Calu3 (cell line): ENCODE measurements at regions not wholly inside any gene's neighbourhood (a gene's known extent, or its start where the extent isn't known, plus 50 kb on each side); places are given as distances from the start of the nearest gene placed in this dataset.

Experiments
- BruUV-seq: library from RNA; stranded (reverse); fragments of 400-500 nt; replicated peaks from 2 replicates; lab custom pipeline; 2021; lab: Mats Ljungman, UMichigan
- CTCF ChIA-PET: fragments of 300-600 bp; sonication (Branson Sonifier 250); formaldehyde crosslinking; loops from one replicate; lab custom pipeline; 2022; ENCODE audit warnings: antibody characterized with exemption; lab: Charles Lee
- DNase-seq: peaks from one replicate; pipeline ENCODE4 v3.0.0; 2022
- H3K27ac Mint-ChIP-seq: one replicate; pipeline ENCODE4 v1.8.0; 2022; ENCODE audit warnings: mixed read lengths; ENCODE audit not compliant: unreplicated experiment
- H3K27me3 Mint-ChIP-seq: one replicate; pipeline ENCODE4 v1.8.0; 2022; ENCODE audit warnings: mixed read lengths; ENCODE audit not compliant: unreplicated experiment
- H3K36me3 Mint-ChIP-seq: one replicate; pipeline ENCODE4 v1.8.0; 2022; ENCODE audit warnings: mild to moderate bottlenecking, moderate library complexity, mixed read lengths; ENCODE audit not compliant: insufficient read depth, unreplicated experiment
- H3K4me1 Mint-ChIP-seq: one replicate; pipeline ENCODE4 v1.8.0; 2022; ENCODE audit warnings: mild to moderate bottlenecking, low read depth, mixed read lengths; ENCODE audit not compliant: unreplicated experiment
- H3K4me3 Mint-ChIP-seq: one replicate; pipeline ENCODE4 v1.8.0; 2022; ENCODE audit warnings: mild to moderate bottlenecking, low read depth, moderate library complexity, mixed read lengths; ENCODE audit not compliant: unreplicated experiment
- H3K9me3 Mint-ChIP-seq: one replicate; pipeline ENCODE4 v1.8.0; 2022; ENCODE audit warnings: low read depth, mixed read lengths; ENCODE audit not compliant: unreplicated experiment
- intact Hi-C: fragments of 100-400 bp; cut with micrococcal nuclease; formaldehyde crosslinking; loops from one replicate; pipeline ENCODE4 v1.10.0; 2022; ENCODE audit not compliant: unreplicated experiment
- TF ChIP-seq, protein P1 (sequence below): fragments of 200-600 bp; IDR thresholded peaks from one replicate; pipeline ENCODE4 v1.8.0; 2022; ENCODE audit warnings: antibody characterized with exemption; ENCODE audit not compliant: unreplicated experiment

DNA sequence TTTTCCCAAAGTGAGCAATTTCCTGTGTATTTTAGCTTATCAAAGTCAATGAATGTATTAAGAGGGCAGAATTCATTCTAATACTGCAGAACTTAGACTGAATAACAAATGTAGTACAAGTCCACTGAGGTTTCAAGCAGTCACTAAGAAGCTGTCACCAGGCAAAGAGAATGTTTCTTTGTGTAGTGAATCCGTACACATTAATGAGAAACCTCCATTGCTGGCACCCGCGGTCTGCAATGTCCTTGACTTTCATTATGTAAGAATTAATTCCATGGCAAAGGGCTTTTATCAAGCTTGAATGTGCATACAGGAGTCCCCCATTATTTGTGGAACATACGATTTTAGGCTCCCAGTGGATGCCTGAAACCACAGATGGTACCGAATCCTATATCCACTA, 719.5 kb upstream of the TMPRSS15 start:
- no peaks in the 10 kb centered on the region for H3K36me3 Mint-ChIP-seq

DNA sequence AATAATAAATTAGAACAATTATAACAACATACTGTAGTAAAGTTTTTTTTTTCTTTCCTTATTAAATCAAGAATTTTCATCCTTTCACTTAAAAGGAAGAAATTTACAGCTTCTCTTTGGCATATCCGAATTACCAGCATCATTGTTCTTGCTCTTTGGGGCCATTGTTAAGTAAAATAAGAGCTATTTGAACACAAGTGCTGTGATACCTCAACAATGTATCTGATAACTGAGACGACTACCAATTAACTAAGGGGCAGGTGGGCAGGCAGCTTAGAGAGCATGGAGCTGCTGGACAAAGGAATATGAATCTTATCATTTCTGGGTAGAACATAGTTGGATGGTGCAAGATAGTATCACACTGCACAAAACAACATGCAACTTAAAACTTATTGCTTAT, 719.9 kb upstream of the TMPRSS15 start:
- intact Hi-C loops: no loop called here
- TF ChIP-seq, protein P1, sequence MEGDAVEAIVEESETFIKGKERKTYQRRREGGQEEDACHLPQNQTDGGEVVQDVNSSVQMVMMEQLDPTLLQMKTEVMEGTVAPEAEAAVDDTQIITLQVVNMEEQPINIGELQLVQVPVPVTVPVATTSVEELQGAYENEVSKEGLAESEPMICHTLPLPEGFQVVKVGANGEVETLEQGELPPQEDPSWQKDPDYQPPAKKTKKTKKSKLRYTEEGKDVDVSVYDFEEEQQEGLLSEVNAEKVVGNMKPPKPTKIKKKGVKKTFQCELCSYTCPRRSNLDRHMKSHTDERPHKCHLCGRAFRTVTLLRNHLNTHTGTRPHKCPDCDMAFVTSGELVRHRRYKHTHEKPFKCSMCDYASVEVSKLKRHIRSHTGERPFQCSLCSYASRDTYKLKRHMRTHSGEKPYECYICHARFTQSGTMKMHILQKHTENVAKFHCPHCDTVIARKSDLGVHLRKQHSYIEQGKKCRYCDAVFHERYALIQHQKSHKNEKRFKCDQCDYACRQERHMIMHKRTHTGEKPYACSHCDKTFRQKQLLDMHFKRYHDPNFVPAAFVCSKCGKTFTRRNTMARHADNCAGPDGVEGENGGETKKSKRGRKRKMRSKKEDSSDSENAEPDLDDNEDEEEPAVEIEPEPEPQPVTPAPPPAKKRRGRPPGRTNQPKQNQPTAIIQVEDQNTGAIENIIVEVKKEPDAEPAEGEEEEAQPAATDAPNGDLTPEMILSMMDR: no peak
- Mint-ChIP-seq H3K36me3 (no peaks in the 10 kb centered on the region), H3K27ac (no peak overlapping the region), H3K27me3 (no peaks in the 10 kb centered on the region), H3K9me3 (peaks cover 6% of the 10 kb centered on the region), H3K4me3 (no peak overlapping the region), H3K4me1 (no peaks in the 10 kb centered on the region)
- DNase-seq: no peak
- CTCF ChIA-PET: no interaction called here
- no TSS peak for BruUV-seq

More for the DNA sequence above, 719.5 kb upstream of the TMPRSS15 start:
- H3K4me3 Mint-ChIP-seq: no peak overlapping the region
- DNase-seq: no peak
- intact Hi-C loops: no loop called here
- H3K9me3 Mint-ChIP-seq: peaks cover 6% of the 10 kb centered on the region
- no peaks in the 10 kb centered on the region for H3K27me3 Mint-ChIP-seq
- CTCF ChIA-PET: no interaction called here
- no peak overlapping the region for H3K27ac Mint-ChIP-seq
- BruUV-seq: no TSS peak
- TF ChIP-seq, protein P1: no peak
- no peaks in the 10 kb centered on the region for H3K4me1 Mint-ChIP-seq

DNA sequence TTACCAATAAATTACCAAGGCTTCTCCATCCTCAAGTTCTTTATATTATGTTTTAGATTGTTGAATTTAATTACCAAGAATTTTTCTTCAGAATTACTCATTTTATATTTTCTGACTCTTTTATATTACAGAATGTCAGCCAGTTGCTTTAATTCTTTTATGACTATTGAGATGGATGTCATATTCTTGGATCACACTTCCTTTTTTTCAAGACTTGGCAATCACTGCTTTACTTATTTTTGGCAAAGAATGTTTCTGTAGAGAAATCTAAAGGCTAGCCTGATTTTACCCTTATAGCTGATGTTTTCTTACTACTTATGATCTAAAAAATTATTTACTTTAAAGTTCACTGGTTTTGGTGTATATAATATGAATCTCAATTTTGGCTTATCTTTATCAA, 721.1 kb upstream of the TMPRSS15 start:
- DNase-seq: no peak
- no peak overlapping the region for H3K4me3 Mint-ChIP-seq
- no TSS peak for BruUV-seq
- no peaks in the 10 kb centered on the region for H3K36me3 Mint-ChIP-seq
- H3K27ac Mint-ChIP-seq: no peak overlapping the region
- no peaks in the 10 kb centered on the region for H3K27me3 Mint-ChIP-seq
- CTCF ChIA-PET: no interaction called here
- peaks cover 5% of the 10 kb centered on the region for H3K9me3 Mint-ChIP-seq
- TF ChIP-seq, protein P1: no peak
- H3K4me1 Mint-ChIP-seq: no peaks in the 10 kb centered on the region
- intact Hi-C loops: no loop called here

DNA sequence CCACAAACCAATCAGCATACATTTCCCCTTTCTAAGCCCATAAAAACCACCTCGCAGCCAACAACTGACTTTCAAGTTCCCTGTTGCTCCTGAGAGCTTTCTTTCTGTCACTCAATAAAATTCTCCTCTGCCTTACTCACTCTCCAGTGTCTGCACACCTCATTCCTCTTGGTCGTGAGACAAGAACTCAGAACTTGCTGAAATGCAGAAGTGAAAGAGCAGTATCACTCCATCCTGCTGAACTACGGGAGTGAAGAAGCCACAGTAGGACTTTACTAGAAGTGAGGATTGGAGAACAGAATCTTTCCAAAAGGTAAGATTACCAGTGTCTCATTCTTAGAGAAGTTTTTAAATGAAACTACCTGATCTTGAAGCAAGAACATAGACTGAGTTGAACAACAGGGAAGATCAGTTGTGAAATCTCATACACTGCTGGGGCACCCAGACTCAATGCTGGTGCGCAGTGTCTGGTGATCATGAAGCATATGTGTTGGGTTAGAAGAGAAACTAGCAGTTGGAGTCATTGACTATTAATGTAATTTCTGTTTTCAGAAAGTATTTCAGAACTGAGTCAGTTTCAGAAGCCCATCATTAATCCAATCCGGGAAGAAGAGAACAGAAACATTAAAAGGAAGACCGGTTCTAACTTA, 726.9 kb upstream of the TMPRSS15 start:
- no peak overlapping the region for H3K4me3 Mint-ChIP-seq
- H3K36me3 Mint-ChIP-seq: no peaks in the 10 kb centered on the region
- no TSS peak for BruUV-seq
- TF ChIP-seq, protein P1: no peak
- no peaks in the 10 kb centered on the region for H3K27me3 Mint-ChIP-seq
- DNase-seq: no peak
- CTCF ChIA-PET: no interaction called here
- intact Hi-C loops: no loop called here
- H3K9me3 Mint-ChIP-seq: peaks cover 5% of the 10 kb centered on the region
- no peak overlapping the region for H3K27ac Mint-ChIP-seq
- no peaks in the 10 kb centered on the region for H3K4me1 Mint-ChIP-seq
